Gastroesophageal sphincter (tissue), 3 donors: ENCODE measurements at regions not wholly inside any gene's neighbourhood (a gene's known extent, or its start where the extent isn't known, plus 50 kb on each side); places are given as distances from the start of the nearest gene placed in this dataset.

Source experiments
- CTCF ChIP-seq, 4 experiments: fragments of 200-600 bp in 2 of 4; fragments of 450-650 bp in 2 of 4; sonication (generic) in 1 of 4; IDR thresholded peaks; one replicate each; pipeline ENCODE4 v1.5.1; 2017 to 2019; ENCODE audit warnings: antibody characterized with exemption in 4 of 4, mild to moderate bottlenecking in 2 of 4, moderate library complexity in 2 of 4
- POLR2AphosphoS5 ChIP-seq: sonication (generic); formaldehyde crosslinking; IDR thresholded peaks from one replicate; pipeline ENCODE4 v1.6.1; 2017; ENCODE audit warnings: antibody characterized with exemption

GRCh38 chr11:56905936-56906335 is 82.8 kb upstream of the OR5AK2 start:
- no peak for TF ChIP-seq CTCF (IDR thresholded peaks at IDR 0.05)
- TF ChIP-seq POLR2AphosphoS5: no peak
